ENCODE measurements at regions not wholly inside any gene's neighbourhood (a gene's known extent, or its start where the extent isn't known, plus 50 kb on each side); places are given as distances from the start of the nearest gene placed in this dataset.

- Histone ChIP-seq H3K27ac (no peak overlapping the region), H3K36me3 (no peaks in the 10 kb centered on the region), H3K27me3 (no peaks in the 10 kb centered on the region), H3K4me3 (no peak overlapping the region), H3K9me3 (no peaks in the 10 kb centered on the region), H3K4me1 (peaks cover 0 to 8% (median 0%) of the 10 kb centered on the region in 3 donors)
- TF ChIP-seq CTCF (IDR thresholded peaks at IDR 0.05): no peak
- WGBS, 2 donors: 26 to 59% methylated on average over 1 of the region's 1 CpG
- intact Hi-C loops (cut with DNase I): no loop called here
- FAIRE-seq (no peak), ATAC-seq (no peak), DNase-seq (no peak)
Observed at GRCh38 chr4:136920092-136920881, 612.0 kb downstream of the PCDH18 start.

DNA sequence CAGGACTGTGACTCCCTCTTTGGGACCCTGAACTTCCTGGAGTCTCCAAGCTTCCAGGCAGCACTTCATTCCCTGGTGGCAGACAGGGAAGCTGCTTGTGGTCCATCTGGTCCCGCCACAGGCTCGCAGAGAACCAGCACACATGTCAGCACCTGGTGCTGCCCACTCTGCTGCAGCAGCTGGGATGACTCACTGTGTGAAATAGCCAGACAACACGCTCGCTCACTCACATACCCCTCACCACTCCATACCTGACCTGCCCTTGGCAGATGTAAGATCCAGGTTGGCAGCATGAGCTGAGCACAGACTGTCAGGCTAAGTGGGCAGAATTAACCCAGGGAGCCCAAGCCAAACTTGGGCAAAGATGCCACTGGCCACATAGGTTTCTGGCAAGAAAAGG lies 613.5 kb downstream of the PCDH18 start:
- no peaks in the 10 kb centered on the region for H3K27me3 ChIP-seq
- no peaks in the 10 kb centered on the region for H3K9me3 ChIP-seq
- FAIRE-seq (no peak), DNase-seq (no peak), ATAC-seq (no peak)
- intact Hi-C loops (cut with DNase I): no loop called here
- TF ChIP-seq CTCF (IDR thresholded peaks at IDR 0.05): no peak
- WGBS, 2 donors: 62 to 92% methylated on average over 4 of the region's 4 CpGs
- H3K27ac ChIP-seq: no peak overlapping the region
- no peaks in the 10 kb centered on the region for H3K36me3 ChIP-seq
- no peak overlapping the region for H3K4me3 ChIP-seq
- H3K4me1 ChIP-seq: no peaks in the 10 kb centered on the region

DNA sequence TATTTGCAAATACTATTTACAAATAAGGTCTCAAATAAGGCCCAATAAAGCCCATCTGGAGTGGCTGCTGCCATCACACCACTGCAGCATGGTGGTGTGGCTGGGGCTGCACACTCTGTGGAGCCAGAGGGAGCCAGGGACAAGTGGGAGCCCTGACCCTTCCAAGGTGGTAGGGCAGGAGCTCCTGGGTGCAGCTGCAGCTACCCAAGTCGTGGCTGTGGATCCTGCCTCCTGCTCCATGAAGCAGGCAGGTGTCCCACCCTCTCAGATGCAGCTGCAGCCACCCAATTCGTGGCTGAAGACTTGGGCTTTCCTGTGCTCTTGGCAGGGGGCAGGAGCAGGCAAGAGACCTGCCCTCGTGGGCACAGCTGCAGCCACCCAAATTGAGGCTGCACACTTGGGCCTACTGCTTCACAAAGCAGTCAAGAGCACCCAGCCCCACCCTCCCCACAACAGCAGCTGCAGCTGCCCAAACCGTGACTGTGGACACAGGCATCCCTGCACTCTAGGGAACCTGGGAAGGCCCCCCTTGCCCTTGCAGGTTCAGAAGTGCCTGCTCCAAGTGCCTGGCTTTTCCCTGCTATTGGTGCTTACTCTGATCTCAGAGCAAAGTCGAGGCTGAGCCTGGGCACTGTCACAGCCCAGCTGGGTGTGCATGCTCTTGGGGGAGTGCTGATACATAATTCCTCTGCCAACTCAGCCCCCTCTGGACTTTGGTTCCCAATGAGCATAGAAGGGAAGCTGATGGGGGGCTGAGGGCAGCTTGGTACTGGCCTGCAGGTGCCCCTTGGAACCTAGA lies 614.8 kb downstream of the PCDH18 start:
- ATAC-seq (no peak), FAIRE-seq (no peak), DNase-seq (peak in 1 of 6 donors; percentile 34)
- Histone ChIP-seq H3K9me3 (no peaks in the 10 kb centered on the region), H3K36me3 (no peaks in the 10 kb centered on the region), H3K27ac (no peak overlapping the region), H3K4me3 (no peak overlapping the region), H3K27me3 (no peaks in the 10 kb centered on the region), H3K4me1 (no peaks in the 10 kb centered on the region)
- intact Hi-C loops (cut with DNase I): no loop called here
- 44 to 45% methylated on average over 5 of the region's 5 CpGs for WGBS, 2 donors
- no peak for TF ChIP-seq CTCF (IDR thresholded peaks at IDR 0.05)

DNA sequence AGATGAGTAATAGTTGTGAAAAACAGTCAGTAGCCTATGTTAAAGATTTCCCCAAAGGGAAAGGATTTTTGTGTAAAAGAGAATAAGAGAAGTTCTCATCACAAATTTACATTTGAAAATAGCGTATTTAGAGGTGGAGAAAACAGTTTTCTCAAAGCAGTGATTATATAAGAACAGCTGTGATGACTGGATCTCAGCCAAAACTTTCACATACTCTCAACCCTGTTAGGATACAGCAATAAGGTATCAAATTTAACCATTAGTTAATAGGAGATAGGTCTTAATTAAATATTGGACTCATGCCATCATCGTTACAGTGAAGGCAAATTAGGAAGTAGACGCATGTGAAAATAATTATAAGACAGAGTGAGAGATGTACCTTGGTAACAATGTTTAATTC lies 622.7 kb downstream of the PCDH18 start:
- Histone ChIP-seq H3K4me3 (no peak overlapping the region), H3K27ac (no peak overlapping the region), H3K27me3 (no peaks in the 10 kb centered on the region), H3K9me3 (no peaks in the 10 kb centered on the region), H3K4me1 (peaks cover 0 to 3% (median 0%) of the 10 kb centered on the region in 3 donors), H3K36me3 (no peaks in the 10 kb centered on the region)
- ATAC-seq (no peak), DNase-seq (no peak), FAIRE-seq (no peak)
- TF ChIP-seq CTCF (IDR thresholded peaks at IDR 0.05): no peak
- intact Hi-C loops (cut with DNase I): no loop called here
- 43 to 45% methylated on average over 3 of the region's 3 CpGs for WGBS, 2 donors

GRCh38 chr4:136908122-136908521 lies 624.2 kb downstream of the PCDH18 start:
- intact Hi-C loops (cut with DNase I): no loop called here
- peaks cover 0 to 3% (median 0%) of the 10 kb centered on the region in 3 donors for H3K4me1 ChIP-seq
- WGBS, 2 donors: 54 to 58% methylated on average over 2 of the region's 2 CpGs
- no peaks in the 10 kb centered on the region for H3K36me3 ChIP-seq
- no peak overlapping the region for H3K4me3 ChIP-seq
- no peaks in the 10 kb centered on the region for H3K27me3 ChIP-seq
- no peaks in the 10 kb centered on the region for H3K9me3 ChIP-seq
- DNase-seq (no peak), FAIRE-seq (no peak), ATAC-seq (no peak)
- TF ChIP-seq CTCF (IDR thresholded peaks at IDR 0.05): no peak
- no peak overlapping the region for H3K27ac ChIP-seq
